NCI-H1105 (cell line): ENCODE measurements at regions not wholly inside any gene's neighbourhood (a gene's known extent, or its start where the extent isn't known, plus 50 kb on each side); places are given as distances from the start of the nearest gene placed in this dataset.

Experiments used
- DNase-seq: peaks from one replicate; lab custom pipeline; 2025; lab: John Stamatoyannopoulos, UW

GRCh38 chr6:165876588-165876987 is 213.5 kb upstream of the PDE10A start:
- no peak for DNase-seq

- no peak for DNase-seq
Measured at GRCh38 chr6:165875946-165876345, 212.9 kb upstream of the PDE10A start.

DNA sequence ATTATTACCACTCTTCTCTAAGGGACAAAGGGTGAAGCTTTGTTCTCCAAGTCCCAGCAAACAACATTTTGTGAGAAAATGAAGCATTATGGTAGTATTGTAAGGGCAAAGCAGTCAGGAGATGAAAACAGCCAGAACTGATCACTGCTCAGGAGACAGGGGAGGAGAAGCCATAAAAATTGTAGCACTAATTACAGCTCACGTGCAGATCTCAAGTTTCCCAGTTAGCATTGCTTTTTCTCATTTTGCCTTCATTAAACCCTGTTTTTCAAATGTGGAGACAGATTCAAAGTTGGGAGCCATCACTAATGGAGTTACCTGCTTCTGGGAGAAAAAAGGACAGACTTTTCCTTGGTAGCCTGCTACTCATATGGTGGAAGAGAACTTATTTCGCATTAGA is 210.9 kb upstream of the PDE10A start:
- DNase-seq = no peak

- DNase-seq = no peak
Measured at GRCh38 chr6:165872811-165873210, 209.8 kb upstream of the PDE10A start.

GRCh38 chr6:165872311-165872710 is 209.3 kb upstream of the PDE10A start:
- no peak for DNase-seq

- DNase-seq = no peak
Measured at GRCh38 chr6:165871571-165871970, 208.5 kb upstream of the PDE10A start.

- no peak for DNase-seq
Measured at GRCh38 chr6:165869526-165869925, 206.5 kb upstream of the PDE10A start.

DNA sequence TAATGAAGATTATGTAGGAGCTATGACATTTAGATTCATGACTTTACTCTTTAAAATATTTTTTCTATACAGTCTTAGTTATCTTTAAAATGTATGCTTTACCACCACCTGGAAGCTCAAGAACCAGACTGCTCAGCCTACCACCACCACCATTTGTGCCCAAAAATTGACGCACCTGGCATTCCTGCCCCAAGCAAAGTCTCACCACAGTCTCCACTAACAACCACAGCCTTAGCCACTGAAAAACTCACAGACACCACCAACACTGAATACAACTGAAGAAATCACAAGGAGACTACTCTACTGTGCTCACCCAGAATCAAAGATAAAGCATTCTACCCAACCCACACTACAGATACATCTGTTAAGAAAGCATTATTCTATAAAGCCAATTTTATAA is 201.9 kb upstream of the PDE10A start:
- no peak for DNase-seq

GRCh38 chr6:165864218-165864617 is 201.2 kb upstream of the PDE10A start:
- DNase-seq = no peak

DNA sequence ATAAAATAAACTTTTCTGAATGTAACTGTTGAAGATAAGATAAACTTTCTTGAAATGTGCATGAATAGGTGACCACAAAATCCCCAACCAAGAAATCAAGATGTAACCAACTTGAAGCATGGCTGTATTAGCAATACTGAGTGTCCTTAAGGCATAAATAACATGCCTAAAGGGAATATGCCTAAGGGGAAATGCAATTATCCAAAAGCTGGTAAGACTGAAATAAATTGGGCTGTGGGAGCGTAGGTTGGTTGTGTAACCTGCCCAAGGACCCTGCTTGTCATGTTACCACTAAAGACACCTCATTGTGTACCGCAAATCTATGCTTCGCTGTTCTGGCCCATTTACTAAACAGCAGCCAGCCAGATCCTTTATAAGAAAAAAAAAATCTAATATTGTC is 200.8 kb upstream of the PDE10A start:
- no peak for DNase-seq

DNA sequence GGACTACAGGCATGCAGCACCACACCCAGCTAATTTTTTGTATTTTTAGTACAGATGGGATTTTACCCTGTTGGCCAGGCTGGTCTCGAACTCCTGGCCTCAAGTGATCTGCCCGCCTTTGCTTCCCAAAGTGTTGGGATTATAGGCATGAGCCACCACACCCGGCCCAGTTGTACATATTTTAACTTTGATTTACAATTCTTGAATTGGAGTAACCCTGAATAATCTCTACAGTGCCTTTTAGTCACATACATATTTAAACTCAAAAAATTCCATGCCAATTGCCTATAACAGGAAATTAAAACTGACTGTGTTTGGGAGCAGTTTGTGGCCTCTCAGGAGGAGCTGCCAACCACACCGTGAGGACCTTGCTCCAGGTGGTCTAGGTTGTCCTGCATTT is 199.8 kb upstream of the PDE10A start:
- DNase-seq = no peak

- no peak for DNase-seq
Measured at GRCh38 chr6:165861226-165861625, 198.2 kb upstream of the PDE10A start.

DNA sequence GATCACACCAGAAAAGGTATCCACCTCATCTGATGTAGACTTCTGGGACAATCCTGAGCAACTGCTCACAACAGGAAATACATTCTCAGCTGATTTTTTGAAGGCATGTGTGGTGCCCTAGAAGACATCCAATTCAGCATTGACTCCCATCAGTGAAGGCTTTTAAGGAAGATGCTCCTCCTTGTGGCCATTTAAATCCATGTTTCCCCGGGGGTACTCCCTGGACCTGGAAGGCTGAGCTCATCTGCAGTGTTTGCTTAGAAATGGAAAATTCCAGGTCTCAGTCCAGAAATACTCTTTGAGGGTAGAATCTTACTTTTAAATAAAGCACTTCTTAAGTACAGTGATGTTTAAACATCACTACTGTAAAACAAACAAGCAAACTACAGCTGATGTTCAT is 195.5 kb upstream of the PDE10A start:
- DNase-seq = no peak

GRCh38 chr6:165855856-165856255 is 192.8 kb upstream of the PDE10A start:
- DNase-seq = no peak

GRCh38 chr6:165854863-165855593 is 192.0 kb upstream of the PDE10A start:
- no peak for DNase-seq

GRCh38 chr6:165854061-165854862 is 191.2 kb upstream of the PDE10A start:
- DNase-seq = no peak

DNA sequence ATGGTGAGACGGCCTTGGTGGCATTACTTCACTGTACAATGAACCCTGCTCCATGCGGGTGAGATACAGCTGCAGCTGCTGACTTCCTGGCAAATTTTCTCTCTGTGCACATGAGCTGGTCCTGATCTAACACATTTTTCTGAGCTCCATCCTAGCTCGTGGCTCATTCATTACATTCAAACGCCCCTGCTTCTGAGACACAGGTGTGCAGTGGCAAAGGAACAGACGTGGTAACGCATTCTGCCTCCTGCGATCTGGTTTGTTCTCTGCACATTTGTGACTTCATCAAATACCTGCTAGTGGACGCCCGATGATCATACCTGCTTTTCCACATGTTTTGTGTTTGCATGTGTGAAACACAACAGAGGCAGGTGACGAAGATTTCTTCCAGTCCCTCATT is 189.6 kb upstream of the PDE10A start:
- DNase-seq = no peak

DNA sequence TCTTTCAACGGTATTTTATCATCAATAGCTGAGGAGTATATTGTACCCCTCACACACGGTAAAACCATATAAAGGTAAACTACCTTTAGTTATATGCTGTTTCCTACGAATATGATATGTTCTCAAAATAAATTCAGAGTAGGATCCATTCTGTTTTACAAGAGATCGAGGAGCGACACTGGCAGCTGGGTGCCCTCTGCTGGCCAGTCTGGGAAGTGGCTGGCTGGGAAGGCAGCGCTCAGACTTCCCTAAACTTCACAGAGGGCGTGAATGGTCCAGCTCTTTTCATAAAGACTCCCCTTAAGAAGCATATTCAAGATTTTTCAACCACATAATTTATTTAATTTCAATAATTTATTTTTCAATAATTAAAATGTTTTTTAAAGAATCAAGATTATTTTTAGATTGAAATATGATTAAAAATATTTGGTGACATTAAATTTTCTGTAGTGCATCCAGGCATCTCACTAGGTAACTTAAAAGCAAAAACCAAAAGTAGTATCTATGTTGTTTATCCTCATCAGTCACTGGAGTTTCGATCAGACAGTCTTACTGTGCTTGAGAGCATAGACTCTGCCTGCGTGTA is 187.5 kb upstream of the PDE10A start:
- peak; percentile 57 for DNase-seq

DNA sequence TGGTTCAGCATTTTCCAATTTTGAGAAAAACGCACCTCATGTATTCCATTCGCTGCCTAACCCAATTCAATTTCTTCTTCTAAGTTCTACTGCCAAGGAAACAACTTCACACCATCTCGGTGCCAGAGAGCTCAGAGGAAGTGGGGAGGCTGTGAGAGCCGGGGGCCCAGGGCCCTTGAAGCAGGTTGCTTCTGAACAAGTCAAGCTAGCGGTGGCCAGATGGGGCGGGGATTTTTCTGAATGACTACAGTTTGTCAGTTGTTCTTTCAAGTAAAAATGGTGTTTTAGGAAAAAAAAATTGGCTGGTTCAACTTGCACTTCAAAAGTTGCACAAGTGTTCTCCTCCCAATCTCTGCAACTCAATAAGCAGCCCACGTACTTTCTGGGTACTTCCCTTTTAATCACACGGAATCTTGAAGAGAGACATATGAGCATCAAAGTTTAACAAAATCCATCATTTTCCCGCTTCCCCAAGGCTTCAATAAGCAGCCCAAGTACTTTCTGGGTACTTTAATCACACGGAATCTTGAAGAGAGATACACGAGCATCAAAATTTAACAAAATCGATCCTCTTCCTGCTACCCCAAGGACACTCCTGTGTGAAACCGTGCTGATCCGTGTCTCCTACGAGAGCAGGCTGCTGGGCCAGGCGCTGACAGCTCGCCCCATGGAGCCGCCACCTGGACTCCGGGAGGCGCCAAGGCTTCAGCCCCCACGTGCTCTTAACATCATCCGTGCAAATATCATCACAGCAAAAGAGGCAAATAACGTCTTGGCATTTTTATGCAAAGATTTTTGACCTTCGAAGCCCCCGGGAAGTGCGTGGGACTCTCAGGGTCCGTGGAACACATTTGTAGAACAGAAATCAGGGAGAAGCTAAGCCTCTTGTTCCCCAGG is 186.7 kb upstream of the PDE10A start:
- no peak for DNase-seq

DNA sequence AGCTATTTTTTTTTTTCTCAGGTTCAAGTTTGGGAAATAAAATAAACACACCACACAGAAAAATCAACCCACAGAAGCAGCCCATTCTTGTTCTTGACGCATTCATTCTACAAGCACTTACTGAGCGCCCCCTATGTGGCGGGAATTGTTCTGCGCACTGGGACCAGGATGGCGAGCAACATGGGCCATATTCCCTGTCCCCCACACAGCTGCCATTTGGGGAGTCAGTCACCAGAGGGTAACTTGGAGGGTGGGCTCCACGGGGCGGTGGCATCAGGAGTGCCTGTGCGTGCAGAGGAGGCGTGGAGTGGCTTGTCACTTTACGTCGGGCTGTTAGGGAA is 185.0 kb upstream of the PDE10A start:
- DNase-seq = no peak

- DNase-seq = peak; percentile 38
Measured at GRCh38 chr6:165847407-165848085, 184.5 kb upstream of the PDE10A start.
